Transverse colon (tissue), 3 donors: ENCODE measurements at regions not wholly inside any gene's neighbourhood (a gene's known extent, or its start where the extent isn't known, plus 50 kb on each side); places are given as distances from the start of the nearest gene placed in this dataset.
"Not testable (repeated sequence)": the region's sequence is repeated elsewhere in the genome, so short reads cannot be mapped to it uniquely, and the experiment has no call there.

Experiments
- CTCF ChIP-seq, 5 experiments: fragments of 200-600 bp in 3 of 5; fragments of 450-650 bp in 2 of 5; sonication (generic) in 3 of 5; IDR thresholded peaks; 1 replicate in 2 of 5; 2 replicates in 3 of 5; pipeline ENCODE4 v1.5.1; 2016 to 2017; ENCODE audit warnings: antibody characterized with exemption in 5 of 5, inconsistent platforms in 3 of 5, mild to moderate bottlenecking in 2 of 5, moderate library complexity in 1 of 5
- EP300 ChIP-seq: sonication (generic); formaldehyde crosslinking; IDR thresholded peaks from one replicate; pipeline ENCODE4 v1.6.1; 2017; ENCODE audit warnings: antibody characterized with exemption, low read depth
- POLR2A ChIP-seq: fragments of 450-650 bp; IDR thresholded peaks from one replicate; pipeline ENCODE4 v1.6.1; 2016; ENCODE audit warnings: antibody characterized with exemption, mild to moderate bottlenecking, moderate library complexity

DNA sequence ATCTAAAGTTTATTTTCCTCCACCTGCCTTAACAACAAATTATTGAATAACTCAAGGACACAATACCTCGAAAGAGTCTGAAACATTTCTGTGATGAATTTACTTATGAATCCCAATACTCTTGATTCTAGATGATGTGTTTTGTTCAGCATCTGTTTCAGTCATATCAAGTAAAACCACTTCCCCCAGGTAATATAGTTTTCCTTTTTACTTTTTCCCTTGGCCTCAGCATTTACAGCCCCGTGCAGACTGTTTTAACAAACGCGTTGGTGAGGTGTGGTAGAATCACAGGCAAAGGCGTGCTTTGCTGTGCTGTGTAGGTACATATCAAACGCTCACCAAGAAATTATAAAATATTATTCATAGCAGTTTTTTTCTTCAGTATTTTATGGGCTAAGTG lies 83.1 kb upstream of the SAMD11 start:
- TF ChIP-seq CTCF (IDR thresholded peaks at IDR 0.05); POLR2A; EP300: not testable (repeated sequence)
